ENCODE measurements at regions not wholly inside any gene's neighbourhood (a gene's known extent, or its start where the extent isn't known, plus 50 kb on each side); places are given as distances from the start of the nearest gene placed in this dataset.
A peak's percentile ranks its signal among the peaks of the same experiment; 100 is the strongest.
"Not testable (repeated sequence)": the region's sequence is repeated elsewhere in the genome, so short reads cannot be mapped to it uniquely, and the experiment has no call there.

- no peak for DNase-seq
Measured at GRCh38 chr5:153318556-153318955, 171.9 kb upstream of the GRIA1 start.

DNA sequence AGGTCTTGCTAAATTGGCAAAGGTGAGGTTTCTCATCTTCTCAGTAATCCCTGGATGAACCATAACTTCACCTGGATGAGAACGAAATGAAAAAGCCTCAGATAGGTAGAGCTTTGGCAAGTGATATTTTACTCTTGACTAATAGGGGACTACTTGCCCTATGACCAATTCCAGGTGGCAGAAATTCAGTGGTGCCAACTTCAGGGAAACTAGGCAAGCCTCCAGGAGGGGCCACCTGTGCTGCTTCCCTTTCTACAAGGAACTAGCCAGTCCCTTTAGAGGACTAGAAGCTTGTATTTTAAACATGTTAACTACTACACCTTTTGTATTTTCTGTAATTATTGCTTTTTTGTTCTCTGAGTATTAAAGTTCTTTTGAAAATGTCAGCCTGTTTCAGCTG lies 169.0 kb upstream of the GRIA1 start:
- DNase-seq = no peak

- no peak for DNase-seq
Measured at GRCh38 chr5:153340139-153340538, 150.3 kb upstream of the GRIA1 start.

DNA sequence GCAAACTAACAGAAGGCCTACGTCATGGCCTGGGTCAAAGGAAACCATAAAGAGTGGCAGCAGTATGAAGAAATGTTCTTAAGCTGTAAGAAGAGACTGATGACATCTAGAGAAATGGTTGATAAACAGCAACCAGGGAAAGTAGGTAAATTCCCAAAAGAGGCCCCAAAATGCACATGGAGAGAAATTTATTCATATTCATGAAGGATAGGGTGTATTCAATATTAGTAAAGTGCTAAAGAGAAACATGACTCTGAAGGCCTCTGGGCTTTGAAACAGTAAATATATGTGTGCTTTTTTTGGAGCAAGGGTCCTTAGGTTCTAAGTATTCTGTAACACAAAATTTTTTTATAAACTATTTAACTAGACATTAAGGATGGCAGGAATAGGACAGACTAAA lies 149.7 kb upstream of the GRIA1 start:
- no peak for DNase-seq

GRCh38 chr5:153342487-153342886 lies 148.0 kb upstream of the GRIA1 start:
- no peak for DNase-seq

DNA sequence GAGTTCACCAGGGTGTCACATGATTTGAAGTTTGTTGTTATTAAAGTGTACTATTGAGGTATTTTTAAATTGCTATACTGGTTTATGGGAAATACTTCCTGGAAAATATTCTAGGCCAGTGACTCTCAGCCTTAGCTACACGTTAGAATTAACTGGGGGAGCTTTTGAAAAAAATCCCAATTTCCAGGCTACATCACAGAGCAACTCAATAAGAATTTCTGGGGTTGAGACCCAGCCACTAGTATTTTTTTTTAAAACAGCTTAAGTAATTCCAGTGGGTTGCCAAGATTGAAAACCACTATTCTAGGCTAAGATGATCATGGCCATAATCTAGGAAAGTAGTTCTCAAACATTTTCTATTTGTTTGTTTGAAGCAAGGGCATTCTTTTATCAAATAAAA lies 142.9 kb upstream of the GRIA1 start:
- DNase-seq = no peak

DNA sequence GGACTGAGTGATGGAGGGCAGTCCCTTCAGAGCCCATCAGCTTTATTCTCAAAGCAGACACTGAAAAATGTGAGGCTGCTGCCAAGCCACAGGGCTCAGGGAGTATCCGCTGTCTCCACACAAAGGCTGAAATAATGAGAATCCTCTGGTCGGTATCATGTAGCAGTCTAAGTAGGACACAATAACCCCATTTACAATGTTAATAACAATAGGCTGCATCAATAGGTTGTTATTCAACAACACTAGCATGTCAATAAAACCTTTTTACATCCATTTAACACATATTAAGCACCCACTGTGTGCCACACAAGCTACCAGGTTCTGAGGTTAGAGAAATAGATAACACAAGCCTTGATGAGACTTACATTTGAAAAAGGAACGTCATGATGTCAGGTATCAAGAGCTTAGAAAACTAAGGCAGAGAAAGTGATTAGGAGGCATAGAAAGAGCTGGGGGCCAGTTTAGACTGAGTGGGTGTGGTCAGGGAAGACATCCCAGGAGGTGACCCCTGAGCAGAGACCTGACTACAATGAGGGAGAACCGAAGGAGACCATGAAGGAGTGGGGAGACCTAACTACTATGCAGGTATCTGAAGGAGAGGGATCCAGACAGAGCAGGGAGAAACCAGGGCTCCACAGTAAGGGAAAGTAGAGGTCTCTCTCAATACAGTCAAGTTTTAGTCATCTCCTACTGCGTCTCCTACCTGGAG lies 140.1 kb upstream of the GRIA1 start:
- DNase-seq = peak; percentile 14

GRCh38 chr5:153352685-153353219 lies 137.7 kb upstream of the GRIA1 start:
- DNase-seq = no peak

DNA sequence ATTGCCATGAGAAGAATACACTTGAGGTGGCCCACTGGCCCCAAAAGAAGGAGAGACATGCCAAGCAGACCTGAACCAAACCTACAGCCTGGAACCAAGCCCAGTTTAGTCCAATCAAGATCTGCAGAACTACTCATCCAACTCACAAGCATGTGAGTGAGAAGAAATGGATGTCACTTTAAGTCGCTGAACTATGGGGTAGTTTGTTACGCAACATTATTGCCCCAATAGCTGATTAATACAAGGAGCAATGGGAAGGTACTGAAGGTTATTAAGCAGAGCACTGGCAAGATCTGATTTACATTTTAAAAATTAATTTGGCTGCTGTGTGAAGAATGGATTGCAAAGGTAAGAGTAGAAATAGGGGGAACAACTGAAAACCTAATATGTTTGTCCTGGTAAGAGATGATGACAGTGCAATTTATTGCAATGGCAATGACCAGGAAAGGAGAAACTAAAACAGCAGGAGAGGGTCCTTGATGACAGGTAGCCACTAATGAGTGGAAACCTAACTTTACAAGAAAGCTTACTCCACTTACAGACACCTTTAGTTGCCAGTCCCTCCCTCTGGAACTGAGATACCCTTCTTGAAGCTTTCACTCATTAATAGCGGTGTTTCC lies 132.9 kb upstream of the GRIA1 start:
- DNase-seq = no peak

DNA sequence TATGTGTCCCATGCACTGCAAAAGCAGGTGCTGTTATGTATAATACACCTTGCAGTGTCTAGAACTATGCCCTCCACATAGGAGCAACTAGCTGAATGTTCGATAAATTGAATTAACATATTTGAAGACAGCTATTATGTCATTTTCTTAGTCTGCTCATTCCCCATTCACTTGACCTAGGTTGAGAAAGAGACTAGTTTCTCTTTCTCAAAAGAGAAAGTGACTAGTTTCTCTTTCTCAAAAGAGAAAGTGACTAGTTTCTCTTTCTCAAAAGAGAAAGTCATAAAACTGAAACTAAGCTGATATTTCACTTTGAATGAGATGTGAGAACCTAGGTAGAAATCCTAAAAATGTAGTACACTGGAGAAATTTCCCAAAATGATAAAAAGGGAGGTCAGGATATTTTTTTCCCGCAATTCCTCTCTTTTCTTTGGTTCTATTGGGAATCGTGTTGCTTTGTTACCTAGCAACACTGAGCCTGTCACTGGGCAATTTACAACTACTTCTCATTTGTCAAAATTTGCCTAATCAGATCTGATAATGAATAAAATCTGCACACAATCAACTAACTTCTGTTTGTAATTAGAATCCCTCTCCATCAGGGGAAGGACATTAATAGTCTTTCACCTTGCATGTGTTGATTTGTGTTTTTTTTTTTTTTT lies 132.0 kb upstream of the GRIA1 start:
- no peak for DNase-seq

DNA sequence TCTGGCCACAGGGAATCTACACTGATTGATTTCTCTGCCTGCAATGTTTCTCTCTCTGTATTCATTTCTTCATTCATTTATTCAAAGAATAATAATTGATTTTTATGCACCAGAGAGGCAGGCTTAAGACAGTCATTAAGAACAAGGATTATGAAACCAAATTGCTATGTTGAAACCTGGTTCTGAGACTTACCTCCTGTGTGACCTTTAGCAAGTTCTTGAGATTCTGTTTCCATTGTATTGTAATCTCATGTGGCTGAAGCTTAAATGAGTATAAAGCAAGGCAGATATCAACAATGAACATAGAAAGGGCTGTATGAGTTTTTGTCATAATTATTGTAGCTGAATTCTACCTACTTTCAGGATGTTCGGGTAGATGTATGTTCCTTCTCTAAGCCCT lies 129.6 kb upstream of the GRIA1 start:
- no peak for DNase-seq

DNA sequence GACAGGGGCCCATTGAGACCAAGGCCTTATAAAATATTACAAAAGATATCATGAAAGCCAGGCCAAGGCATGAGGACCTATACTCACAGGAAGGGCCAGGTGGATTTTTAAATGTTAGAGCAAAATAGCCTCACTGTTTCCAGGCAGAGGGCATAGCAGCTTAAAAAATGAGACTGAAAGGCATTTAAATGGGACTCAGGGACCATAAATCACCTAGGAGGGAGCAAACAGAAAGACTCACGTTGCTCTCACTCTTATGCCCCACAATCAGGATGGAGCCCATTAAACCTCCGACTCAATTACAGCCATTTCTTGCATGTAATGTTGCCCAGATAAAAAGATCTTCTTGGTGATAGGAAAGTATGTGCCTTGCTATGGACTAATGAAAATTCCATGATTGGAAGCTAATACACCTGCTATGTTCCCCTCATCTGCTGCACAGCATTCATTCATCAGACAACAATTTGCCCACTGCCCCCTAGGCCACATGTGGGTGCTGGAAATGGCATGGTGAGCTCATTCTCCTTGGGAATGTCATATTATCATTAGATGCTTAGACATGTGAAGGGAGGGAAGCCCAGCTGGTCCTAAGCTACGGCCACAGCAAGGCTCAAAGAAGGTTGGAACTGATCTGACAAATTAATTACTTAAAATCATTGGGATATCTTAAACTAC lies 128.6 kb upstream of the GRIA1 start:
- DNase-seq = no peak

DNA sequence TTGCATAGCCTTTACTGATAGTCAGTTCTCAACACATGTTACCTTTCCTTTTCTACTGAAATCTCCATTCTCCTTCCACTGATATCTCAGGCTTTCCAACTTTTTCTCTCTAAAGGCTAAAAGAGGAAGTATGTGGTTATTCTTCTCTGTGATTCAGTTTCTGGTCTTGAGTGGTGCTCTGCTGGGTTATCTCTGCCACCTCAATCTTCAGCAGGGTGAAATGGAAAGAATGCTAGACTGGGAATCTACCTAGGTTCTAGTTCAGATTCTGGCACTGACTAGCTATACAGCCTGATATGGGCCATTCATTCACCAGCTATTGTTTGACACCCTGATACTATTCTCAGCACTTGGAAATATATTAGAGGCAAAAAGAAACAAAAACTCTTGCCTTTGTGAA lies 124.9 kb upstream of the GRIA1 start:
- DNase-seq = no peak

DNA sequence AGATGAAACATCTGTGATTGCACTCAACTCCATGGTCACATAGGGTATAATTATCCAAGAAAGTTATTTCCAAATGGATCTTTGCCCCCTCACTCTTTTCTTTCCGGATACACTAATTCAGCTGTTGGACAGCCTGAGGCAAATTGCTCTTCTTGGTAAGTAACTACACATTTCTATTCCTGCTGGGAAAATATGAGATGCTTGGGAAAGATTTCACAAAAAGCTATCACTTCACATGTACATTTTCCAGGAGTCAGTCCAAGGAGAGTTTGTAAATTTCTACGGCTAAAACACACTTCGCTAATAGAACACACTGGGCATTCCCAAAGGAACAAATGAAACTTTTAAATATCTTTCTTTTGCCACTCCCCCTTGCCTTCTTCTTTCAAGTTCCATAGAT lies 123.0 kb upstream of the GRIA1 start:
- no peak for DNase-seq

- DNase-seq = peak; percentile 15
Measured at GRCh38 chr5:153372425-153373129, 117.9 kb upstream of the GRIA1 start.

GRCh38 chr5:153373130-153373498 lies 117.4 kb upstream of the GRIA1 start:
- no peak for DNase-seq

DNA sequence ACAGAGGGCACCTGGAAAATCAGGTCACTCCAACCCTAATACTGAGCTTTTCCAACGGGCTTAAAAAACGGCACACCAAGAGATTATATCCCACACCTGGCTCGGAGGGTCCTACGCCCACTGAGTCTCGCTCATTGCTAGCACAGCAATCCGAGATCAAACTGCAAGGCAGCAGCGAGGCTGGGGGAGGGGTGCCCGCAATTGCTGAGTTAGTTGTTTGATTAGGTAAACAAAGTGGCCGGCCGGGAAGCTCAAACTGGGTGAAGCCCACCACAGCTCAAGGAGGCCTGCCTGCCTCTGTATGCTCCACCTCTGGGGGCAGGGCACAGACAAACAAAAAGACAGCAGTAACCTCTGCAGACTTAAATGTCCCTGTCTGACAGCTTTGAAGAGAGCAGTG lies 108.8 kb upstream of the GRIA1 start:
- DNase-seq = not testable (repeated sequence)

DNA sequence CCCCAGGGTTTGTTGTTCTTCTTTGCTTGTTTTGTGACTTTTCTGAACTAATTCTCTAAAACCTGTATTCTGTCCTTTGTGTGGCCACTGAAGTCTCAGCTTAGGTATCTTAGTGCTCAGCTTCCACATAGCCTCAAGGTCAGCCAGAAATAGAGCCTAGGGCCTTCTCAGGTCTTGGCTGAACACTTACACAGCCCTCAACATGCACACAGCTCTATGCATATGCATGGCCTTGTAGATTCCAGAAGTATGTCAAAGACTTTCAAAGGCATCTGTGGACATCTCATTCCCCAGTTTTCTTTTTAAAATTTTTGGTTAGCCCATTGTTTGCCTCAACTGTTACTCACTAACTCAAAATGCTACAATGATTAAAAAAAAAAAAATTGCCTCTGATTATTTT lies 99.9 kb upstream of the GRIA1 start:
- no peak for DNase-seq

DNA sequence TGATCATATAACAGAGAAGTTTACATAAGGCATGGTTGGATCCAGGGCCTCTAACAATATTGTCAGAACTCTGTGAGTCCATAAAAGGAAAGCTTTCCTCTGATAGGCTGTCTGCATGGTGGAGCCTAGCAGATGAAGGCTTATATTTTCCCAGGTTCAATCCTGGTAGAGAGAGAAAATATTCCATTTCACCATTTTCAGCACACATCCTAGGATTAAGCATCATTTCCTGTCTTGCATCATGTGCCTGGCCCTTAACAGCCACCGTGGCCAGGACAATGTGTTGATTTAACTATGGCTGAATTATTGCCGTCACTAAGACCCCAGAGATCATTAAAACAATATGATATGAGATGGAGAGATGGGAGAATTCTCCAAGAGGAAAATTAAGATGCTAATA lies 90.9 kb upstream of the GRIA1 start:
- DNase-seq = no peak

GRCh38 chr5:153400931-153401330 lies 89.5 kb upstream of the GRIA1 start:
- DNase-seq = no peak

DNA sequence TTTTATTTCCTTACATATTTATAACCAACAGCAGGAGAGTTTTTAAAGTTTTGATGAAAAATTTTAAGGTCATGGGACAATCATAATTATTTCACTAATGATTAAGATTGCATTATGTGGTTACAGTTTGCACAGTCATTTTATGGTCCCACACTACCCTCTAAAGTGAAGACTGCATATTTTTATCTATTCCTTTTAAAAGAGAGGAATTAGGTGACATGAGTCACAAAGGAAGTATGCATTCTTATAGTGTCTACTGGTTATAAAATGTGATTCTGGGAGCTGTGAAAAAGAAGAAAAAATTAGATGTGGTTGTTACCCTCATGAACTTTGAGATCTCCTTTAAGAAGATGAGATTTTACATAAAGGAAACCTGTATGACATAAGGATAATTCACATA lies 87.9 kb upstream of the GRIA1 start:
- no peak for DNase-seq

DNA sequence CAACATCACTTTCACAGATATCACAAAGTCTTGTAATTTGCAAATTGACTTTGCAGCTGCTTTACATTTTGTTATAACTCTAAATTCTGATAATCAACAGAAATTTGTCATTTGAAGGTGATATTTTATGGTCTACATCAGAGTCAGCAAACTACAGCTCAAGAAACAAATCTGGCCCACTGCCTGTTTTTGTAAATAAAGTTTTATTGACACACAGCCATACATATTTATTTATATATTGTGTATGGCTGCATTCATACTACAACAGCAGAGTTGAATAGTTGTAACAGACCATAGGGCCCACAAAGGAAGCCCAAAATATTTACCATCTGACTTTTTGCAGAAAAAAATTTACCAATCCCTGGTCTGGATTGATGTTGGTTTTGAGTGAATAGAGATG lies 87.0 kb upstream of the GRIA1 start:
- no peak for DNase-seq

DNA sequence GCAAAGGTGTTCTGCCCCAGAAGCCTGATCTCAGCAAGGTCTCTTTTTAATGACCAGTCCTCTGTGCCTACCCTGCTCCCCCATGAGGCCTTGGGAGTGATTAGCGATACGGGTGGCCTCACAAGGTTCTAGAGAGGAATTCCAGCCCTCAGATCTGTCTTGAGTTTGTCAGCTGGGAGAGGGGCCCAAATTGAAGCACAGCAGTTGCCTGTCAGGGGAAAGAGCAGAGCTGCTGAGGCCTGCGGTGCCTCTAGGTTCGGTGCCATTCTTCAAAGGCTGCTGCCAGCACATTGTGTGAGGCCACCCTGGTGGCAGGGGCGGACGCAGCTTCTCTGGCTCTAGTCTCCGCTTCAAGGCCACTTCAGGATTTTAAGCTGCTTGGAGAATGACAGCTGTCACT lies 85.7 kb upstream of the GRIA1 start:
- no peak for DNase-seq
